LNCAP (cell line): ENCODE measurements at regions not wholly inside any gene's neighbourhood (a gene's known extent, or its start where the extent isn't known, plus 50 kb on each side); places are given as distances from the start of the nearest gene placed in this dataset.

Experiments
- TF ChIP-seq, protein P1 (sequence below): fragments of 450-650 bp; IDR thresholded peaks from 2 replicates; pipeline ENCODE4 v1.5.1; 2017; ENCODE audit warnings: mild to moderate bottlenecking

- TF ChIP-seq, protein P1, sequence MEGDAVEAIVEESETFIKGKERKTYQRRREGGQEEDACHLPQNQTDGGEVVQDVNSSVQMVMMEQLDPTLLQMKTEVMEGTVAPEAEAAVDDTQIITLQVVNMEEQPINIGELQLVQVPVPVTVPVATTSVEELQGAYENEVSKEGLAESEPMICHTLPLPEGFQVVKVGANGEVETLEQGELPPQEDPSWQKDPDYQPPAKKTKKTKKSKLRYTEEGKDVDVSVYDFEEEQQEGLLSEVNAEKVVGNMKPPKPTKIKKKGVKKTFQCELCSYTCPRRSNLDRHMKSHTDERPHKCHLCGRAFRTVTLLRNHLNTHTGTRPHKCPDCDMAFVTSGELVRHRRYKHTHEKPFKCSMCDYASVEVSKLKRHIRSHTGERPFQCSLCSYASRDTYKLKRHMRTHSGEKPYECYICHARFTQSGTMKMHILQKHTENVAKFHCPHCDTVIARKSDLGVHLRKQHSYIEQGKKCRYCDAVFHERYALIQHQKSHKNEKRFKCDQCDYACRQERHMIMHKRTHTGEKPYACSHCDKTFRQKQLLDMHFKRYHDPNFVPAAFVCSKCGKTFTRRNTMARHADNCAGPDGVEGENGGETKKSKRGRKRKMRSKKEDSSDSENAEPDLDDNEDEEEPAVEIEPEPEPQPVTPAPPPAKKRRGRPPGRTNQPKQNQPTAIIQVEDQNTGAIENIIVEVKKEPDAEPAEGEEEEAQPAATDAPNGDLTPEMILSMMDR = no peak
These were observed 277.5 kb downstream of the NUAK1 start for GRCh38 chr12:105861227-105861626.

GRCh38 chr12:105862163-105862821 lies 276.5 kb downstream of the NUAK1 start:
- TF ChIP-seq, protein P1 = no peak

DNA sequence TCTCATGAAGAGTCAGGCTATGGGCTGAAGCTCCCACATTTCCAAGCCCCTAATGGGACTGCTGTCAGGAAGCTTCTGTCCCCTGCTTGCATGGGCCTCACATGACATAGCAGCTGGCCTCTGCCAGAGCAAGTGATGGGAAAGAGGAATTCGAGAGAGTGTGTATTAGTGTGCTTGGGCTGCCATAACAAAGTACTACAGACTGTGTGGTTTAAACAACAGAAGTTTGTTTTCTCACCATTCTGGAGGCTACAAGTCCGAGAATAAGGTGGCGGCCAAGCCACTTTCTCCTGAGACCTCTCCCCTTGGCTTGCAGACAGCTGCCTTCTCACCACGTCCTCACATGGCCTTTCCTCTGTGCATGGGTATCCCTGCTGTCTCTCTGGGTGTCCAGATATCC lies 274.4 kb downstream of the NUAK1 start:
- TF ChIP-seq, protein P1 = no peak

- TF ChIP-seq, protein P1 = no peak
These were observed 273.9 kb downstream of the NUAK1 start for GRCh38 chr12:105864901-105865300.

- TF ChIP-seq, protein P1 = no peak
These were observed 272.9 kb downstream of the NUAK1 start for GRCh38 chr12:105865886-105866285.

DNA sequence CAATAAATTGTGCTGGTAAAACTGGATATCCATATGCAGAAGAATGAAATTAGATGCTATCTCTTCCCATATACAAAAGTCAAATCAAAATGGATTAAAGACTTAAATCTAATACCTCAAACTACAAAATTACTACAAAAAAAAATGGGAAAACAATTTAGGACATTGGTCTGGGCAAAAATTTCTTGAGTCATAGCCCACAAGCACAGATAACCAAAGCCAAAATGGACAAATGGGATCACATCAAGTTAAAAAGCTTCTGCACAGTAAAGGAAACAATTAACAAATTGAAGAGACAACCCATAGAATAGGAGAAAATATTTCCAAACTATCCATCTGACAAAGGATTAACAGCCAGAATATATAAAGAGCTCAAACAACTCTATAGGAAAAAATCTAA lies 264.6 kb downstream of the NUAK1 start:
- TF ChIP-seq, protein P1 = no peak

DNA sequence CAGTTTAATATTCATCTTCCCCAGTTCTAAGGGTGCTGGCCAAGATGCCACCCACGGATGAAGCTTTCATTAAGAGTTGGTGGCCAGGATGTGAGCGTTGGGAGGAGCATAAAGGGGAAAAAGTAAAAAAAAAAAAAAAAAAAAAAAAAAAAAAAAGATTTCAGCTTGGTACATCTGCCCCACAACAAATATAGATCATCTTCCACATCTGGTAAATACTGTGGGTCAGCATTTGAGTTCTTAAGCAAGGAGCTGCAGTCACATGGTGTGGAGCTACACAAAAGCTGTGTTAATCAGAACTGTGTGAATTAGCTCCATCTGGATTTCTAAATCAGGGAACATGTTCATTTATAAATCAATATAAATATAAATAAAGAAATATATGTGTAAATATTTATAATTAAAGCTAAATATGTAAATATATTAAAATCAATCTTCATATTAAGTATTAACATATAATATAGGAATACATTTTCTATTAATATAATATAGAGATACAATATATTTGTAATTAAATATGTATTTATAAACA lies 262.3 kb downstream of the NUAK1 start:
- TF ChIP-seq, protein P1 = no peak
